SH-SY5Y (cell line): ENCODE measurements at regions not wholly inside any gene's neighbourhood (a gene's known extent, or its start where the extent isn't known, plus 50 kb on each side); places are given as distances from the start of the nearest gene placed in this dataset.

ENCODE experiments used
- GATA2 ChIP-seq: IDR thresholded peaks from 2 replicates; pipeline ENCODE4 v1.6.1; 2011; ENCODE audit warnings: mild to moderate bottlenecking, low read depth, low read length
- GATA3 ChIP-seq: IDR thresholded peaks from 2 replicates; pipeline ENCODE4 v1.6.1; 2011; ENCODE audit warnings: low read depth, mild to moderate bottlenecking, low read length, moderate library complexity

GRCh38 chr4:156607478-156607857 is 364.1 kb downstream of the PDGFC start:
- no peak for TF ChIP-seq GATA2
- no peak for TF ChIP-seq GATA3
